ENCODE measurements at regions not wholly inside any gene's neighbourhood (a gene's known extent, or its start where the extent isn't known, plus 50 kb on each side); places are given as distances from the start of the nearest gene placed in this dataset.

DNA sequence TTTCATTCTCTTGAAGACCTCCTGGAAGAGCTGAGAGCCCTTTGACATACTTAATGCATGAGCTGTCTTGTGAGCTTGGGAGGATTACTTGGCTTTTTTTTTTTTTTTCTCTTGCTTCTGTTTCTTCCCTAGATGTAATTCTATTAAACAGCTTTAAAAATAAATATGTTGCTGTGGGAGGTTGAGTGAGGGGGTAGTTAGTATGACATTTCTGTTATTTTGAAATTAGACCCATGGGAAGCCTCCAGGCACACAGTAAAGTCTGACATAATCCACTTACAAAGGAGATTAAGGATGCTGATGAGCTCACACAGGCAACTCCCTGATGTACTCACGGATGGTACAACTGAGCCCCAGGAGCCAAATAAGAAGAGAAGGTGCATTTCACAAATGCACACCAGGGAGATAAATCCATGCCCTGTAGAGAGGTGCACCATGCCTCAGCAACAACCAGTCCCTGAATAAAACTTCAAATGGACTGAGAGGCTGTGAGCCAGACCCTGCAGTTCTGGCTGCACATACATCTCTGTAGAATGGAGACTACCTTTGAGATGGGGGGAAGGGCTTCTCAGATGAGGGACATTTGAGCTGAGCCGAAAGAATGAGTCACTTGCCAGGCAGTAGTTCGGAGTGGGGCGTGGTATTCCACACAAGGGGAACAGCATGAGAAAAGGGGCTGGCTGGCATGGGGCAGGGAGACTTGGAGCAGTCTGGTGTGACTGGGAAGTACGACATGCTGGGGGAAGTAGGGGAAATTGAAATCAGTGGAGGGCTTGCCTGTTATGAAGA lies 68.7 kb downstream of the ACTL7B start:
- TF ChIP-seq, protein P1, sequence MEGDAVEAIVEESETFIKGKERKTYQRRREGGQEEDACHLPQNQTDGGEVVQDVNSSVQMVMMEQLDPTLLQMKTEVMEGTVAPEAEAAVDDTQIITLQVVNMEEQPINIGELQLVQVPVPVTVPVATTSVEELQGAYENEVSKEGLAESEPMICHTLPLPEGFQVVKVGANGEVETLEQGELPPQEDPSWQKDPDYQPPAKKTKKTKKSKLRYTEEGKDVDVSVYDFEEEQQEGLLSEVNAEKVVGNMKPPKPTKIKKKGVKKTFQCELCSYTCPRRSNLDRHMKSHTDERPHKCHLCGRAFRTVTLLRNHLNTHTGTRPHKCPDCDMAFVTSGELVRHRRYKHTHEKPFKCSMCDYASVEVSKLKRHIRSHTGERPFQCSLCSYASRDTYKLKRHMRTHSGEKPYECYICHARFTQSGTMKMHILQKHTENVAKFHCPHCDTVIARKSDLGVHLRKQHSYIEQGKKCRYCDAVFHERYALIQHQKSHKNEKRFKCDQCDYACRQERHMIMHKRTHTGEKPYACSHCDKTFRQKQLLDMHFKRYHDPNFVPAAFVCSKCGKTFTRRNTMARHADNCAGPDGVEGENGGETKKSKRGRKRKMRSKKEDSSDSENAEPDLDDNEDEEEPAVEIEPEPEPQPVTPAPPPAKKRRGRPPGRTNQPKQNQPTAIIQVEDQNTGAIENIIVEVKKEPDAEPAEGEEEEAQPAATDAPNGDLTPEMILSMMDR (IDR thresholded peaks at IDR 0.05), result no peak

DNA sequence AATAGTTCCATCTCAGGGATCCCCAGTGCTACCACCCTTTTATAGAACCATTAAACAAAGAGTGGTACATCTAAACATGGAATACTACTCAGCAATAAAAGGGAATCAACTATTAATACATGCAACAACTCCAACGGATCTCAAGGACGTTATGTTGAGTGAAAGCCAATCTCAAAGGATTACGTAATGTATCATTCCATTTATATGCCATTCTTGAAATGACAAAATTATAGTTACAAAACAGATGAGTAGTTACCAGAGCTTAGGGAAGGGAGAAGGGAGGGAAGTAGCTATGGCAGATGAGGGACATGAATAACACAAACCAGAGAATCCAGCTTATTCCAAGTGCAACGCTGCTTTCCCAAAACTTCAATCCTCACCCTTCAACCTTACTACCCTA lies 69.5 kb downstream of the ACTL7B start:
- TF ChIP-seq, protein P1 (IDR thresholded peaks at IDR 0.05), result no peak

DNA sequence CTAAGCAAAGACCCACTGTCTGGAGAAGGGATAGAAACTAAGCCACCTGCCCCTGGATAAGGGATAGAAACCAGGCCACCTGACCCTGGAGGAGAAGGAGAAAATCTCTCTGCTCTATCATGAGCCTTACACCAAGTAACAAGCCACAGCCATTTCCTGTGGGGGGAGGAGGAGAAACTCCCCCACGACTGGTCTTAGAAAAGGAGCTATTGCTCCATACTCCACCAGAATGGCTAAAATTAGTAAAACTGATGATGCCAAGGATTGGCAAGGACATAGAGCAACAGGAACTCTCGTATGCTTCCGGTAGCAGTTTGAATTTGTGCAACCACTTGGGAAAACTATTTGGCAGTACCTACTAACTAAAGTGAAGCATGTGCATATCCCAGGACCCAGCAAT lies 70.8 kb downstream of the ACTL7B start:
- TF ChIP-seq, protein P1 (IDR thresholded peaks at IDR 0.05), result no peak

DNA sequence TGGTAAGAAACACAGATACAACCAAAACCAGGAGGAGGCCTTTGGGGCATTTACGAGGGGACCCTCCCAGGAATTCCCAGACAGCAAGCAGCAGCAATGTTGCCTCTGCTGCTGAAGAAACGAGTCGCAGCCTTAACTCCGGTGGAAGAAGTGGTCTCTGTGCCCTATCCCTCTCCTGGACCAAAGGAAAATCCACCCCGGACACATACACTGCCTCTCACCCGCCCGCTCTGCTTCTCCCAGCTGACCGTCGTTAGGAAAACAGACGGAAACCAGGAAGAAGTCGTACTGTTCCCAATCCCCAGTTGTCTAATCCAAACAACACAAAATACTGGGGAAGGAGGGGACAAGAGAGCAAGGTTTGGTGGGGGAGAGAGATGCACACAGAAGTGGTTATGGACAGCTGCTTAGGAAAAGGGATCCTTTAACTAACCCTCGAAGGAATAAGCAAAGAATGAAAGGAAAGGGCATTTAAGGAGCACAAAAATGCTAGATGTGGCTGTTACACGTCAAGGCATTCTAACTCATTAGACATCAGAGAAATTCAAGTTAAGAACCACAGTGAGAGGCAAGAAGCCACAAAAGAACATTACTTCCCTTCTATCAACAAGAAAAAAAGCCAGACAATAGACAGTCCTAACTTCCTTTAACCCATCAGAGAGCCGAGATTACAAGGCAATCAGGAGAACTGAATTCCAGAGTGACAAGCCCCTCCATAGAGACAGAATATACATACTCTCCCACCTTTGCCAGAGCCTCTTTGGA lies 71.9 kb downstream of the ACTL7B start:
- TF ChIP-seq, protein P1 (IDR thresholded peaks at IDR 0.05), result no peak

DNA sequence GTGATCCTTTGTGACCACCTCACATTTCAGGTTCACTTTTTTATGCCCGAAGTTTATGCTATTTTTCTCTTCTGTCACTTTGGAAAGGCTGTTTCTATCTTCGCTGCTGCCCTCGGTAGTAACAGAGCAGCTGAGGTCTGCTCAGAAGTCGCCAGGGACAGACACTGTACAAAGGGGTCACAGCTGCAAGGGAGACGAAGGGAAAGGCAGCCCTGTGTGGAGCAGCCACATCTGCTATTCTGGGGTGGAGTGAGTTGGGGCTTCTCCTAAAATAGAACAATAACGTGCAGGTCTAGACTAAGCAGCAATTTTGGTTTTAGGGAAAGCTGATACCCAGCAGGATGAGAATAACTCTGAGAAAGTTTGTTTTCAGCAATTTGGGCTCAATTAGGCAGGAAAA lies 72.5 kb downstream of the ACTL7B start:
- TF ChIP-seq, protein P1 (IDR thresholded peaks at IDR 0.05), result no peak

DNA sequence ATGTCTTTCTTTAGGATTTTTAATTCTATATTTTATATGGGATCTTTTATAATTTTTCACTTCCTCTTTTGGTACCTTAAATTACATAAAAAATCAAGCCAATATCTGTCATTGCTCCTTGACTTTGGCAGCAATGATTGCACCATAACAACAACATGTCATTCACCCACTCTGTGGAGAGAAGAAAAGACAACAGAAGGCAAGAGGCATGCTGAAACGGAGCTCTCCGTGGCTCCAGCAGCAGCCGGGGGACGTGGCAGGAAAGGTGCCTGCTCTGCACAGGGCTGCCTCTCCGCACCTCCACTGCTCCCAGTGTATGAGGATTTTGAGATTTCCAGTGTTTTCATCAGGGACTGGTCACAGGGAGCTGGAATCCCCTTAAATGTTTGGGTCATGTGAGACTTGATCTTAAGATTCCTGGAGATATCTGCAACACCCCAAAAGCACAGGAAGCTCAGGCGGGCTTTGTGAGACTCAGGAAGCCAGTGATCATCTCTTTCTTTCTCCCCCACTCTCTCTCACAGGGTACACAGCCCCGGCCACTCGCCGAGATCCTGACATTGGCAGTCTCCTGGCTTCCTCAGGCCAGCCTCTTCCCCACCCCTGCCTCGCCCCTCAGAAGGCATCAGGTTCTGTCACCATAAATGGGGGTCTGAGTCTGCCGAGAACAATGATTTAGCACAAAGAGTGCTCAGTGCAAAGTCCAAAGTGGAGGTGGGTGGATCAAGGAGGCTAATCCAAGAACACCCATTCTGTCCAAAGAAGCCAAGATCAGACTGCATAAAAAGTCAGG lies 74.6 kb downstream of the ACTL7B start:
- TF ChIP-seq, protein P1 (IDR thresholded peaks at IDR 0.05), result no peak

DNA sequence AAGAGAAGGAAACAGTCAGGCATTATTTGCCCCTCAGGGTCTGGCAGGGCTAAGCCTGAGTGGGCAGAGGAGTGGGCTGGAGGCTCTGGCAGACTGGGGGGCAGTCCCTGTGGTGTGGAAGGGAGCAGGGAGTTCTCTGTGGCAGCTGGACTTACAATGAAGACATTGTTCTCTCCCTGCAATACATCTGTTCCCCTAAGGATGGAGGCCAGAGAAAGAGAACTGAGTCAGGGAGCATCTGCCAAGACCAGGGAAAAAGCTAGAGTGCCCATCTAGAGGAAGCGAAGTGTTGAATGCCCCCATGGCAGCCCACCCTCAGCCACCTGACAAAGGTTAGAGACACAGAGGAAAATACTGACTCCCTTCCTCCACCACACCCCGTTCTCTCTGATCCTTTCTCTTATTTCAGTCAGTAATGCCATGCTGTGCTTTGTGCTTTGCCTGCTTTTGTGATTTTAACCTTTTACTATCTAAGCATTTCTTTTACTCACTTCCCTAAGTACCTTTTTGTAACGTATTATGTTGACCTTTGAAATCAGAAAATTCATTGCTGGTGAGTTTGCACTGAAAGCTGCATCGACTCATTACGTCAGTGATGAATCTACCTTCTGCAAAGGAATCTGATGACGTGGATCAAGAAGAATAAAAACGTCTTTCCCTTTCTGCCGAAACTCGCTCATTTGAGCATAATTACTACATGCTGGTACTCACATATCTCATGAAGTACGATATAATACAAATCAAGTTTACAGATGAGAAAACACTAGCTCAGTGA lies 76.0 kb downstream of the ACTL7B start:
- TF ChIP-seq, protein P1 (IDR thresholded peaks at IDR 0.05), result no peak

All from LNCAP (cell line).